SK-N-SH (cell line): ENCODE measurements at regions not wholly inside any gene's neighbourhood (a gene's known extent, or its start where the extent isn't known, plus 50 kb on each side); places are given as distances from the start of the nearest gene placed in this dataset.

Experiments used
- CTCF ChIA-PET: fragments of 300-600, 350-600 bp; formaldehyde crosslinking; extraction: SDS; loops from one replicate; lab custom pipeline; 2021; lab: Yijun Ruan, JAX
- POLR2A ChIA-PET: fragments of 350-600 bp; sonication (Branson Sonifier 250); formaldehyde crosslinking; extraction: SDS; loops from one replicate; lab custom pipeline; 2020; ENCODE audit warnings: antibody characterized with exemption, inconsistent platforms; lab: Yijun Ruan, JAX
- DNase-seq: peaks from one replicate; pipeline ENCODE4 v3.0.0; 2012
- H2AFZ ChIP-seq: fragments of 200-600 bp; sonication (generic); 2 replicates; pipeline ENCODE4 v1.8.1; 2016; ENCODE audit warnings: antibody characterized with exemption, mild to moderate bottlenecking, low read depth
- H3F3A ChIP-seq: fragments of 200-600 bp; sonication (generic); replicated peaks from 2 replicates; pipeline ENCODE3; 2016; ENCODE audit warnings: antibody characterized with exemption, mild to moderate bottlenecking; ENCODE audit not compliant: insufficient read depth
- H3K27ac ChIP-seq, 2 experiments: fragments of 200-500 bp in 1 of 2; fragments of 200-600 bp in 1 of 2; sonication (Bioruptor generic) in 1 of 2; sonication (generic), shearing (Covaris generic) in 1 of 2; 2 replicates each; pipeline versions ENCODE4 v1.5.1 to v1.6.1; 2014 to 2016; ENCODE audit warnings: low read depth in 2 of 2, inconsistent platforms in 1 of 2, low read length in 1 of 2, mild to moderate bottlenecking in 1 of 2, mixed read lengths in 1 of 2
- H3K27me3 ChIP-seq: fragments of 200-600 bp; sonication (generic), shearing (Covaris generic); 2 replicates; pipeline ENCODE4 v1.6.1; 2016; ENCODE audit warnings: mixed run types; ENCODE audit not compliant: insufficient read depth
- H3K36me3 ChIP-seq, 2 experiments: fragments of 200-500 bp in 1 of 2; fragments of 200-600 bp in 1 of 2; sonication (Bioruptor generic) in 1 of 2; sonication (generic) in 1 of 2; replicated peaks in 1 of 2; 2 replicates each; pipeline versions ENCODE3 to v1.5.1; 2014 to 2016; ENCODE audit warnings: low read length in 1 of 2, mild to moderate bottlenecking in 1 of 2; ENCODE audit not compliant: insufficient read depth in 2 of 2, control insufficient read depth in 1 of 2
- H3K4me1 ChIP-seq, 2 experiments: fragments of 200-500 bp in 1 of 2; fragments of 200-600 bp in 1 of 2; sonication (Bioruptor generic) in 1 of 2; sonication (generic), shearing (Covaris generic) in 1 of 2; 2 replicates each; pipeline versions ENCODE4 v1.5.1 to v1.6.1; 2014 to 2016; ENCODE audit warnings: low read depth in 1 of 2, low read length in 1 of 2, mixed run types in 1 of 2; ENCODE audit not compliant: insufficient read depth in 2 of 2, control insufficient read depth in 1 of 2
- H3K4me2 ChIP-seq: fragments of 200-600 bp; sonication (generic), shearing (Covaris generic); 2 replicates; pipeline ENCODE4 v1.6.1; 2017; ENCODE audit warnings: mixed run types
- H3K4me3 ChIP-seq, 2 experiments: fragments of 200-500 bp in 1 of 2; fragments of 200-600 bp in 1 of 2; sonication (Bioruptor generic) in 1 of 2; sonication (generic), shearing (Covaris generic) in 1 of 2; 2 replicates each; pipeline versions ENCODE4 v1.5.1 to v1.8.1; 2014 to 2016; ENCODE audit warnings: low read depth in 2 of 2, inconsistent platforms in 1 of 2, low read length in 1 of 2, mild to moderate bottlenecking in 1 of 2, mixed read lengths in 1 of 2, moderate library complexity in 1 of 2
- H3K79me2 ChIP-seq: fragments of 200-600 bp; sonication (generic); 2 replicates; pipeline ENCODE4 v1.8.1; 2017; ENCODE audit warnings: mild to moderate bottlenecking; ENCODE audit not compliant: insufficient read depth
- H3K9ac ChIP-seq: fragments of 200-600 bp; sonication (generic); 2 replicates; pipeline ENCODE4 v1.6.1; 2017; ENCODE audit warnings: mixed run types
- H3K9me2 ChIP-seq: fragments of 200-600 bp; sonication (generic); 2 replicates; pipeline ENCODE4 v1.6.1; 2017; ENCODE audit warnings: mixed run types
- H3K9me3 ChIP-seq: fragments of 200-600 bp; sonication (generic); 2 replicates; pipeline ENCODE4 v1.6.1; 2017; ENCODE audit warnings: mixed run types, mild to moderate bottlenecking, moderate library complexity
- H4K20me1 ChIP-seq: fragments of 200-600 bp; sonication (generic); 2 replicates; pipeline ENCODE4 v1.6.1; 2017; ENCODE audit warnings: mild to moderate bottlenecking, mixed run types; ENCODE audit not compliant: insufficient read depth
- CHD2 ChIP-seq: fragments of 150-350 bp; IDR thresholded peaks from 2 replicates; pipeline ENCODE4 v1.6.1; 2018; ENCODE audit warnings: low read length; ENCODE audit not compliant: partially characterized antibody
- EP300 ChIP-seq, 2 experiments: IDR thresholded peaks; 2 replicates each; pipeline versions ENCODE4 v1.4.0 to v1.6.1; 2012; ENCODE audit warnings: borderline replicate concordance in 1 of 2, low read depth in 1 of 2, low read length in 1 of 2
- FOXM1 ChIP-seq: IDR thresholded peaks from 2 replicates; pipeline ENCODE4 v1.4.0; 2012; ENCODE audit warnings: low read depth, mild to moderate bottlenecking
- GABPA ChIP-seq: IDR thresholded peaks from 2 replicates; pipeline ENCODE4 v1.4.0; 2012; ENCODE audit warnings: low read depth, mild to moderate bottlenecking
- GATA2 ChIP-seq: sonication (generic); formaldehyde crosslinking; IDR thresholded peaks from 2 replicates; pipeline ENCODE4 v1.5.0; 2020; ENCODE audit warnings: mild to moderate bottlenecking, missing genetic modification reagents
- JUND ChIP-seq: IDR thresholded peaks from 2 replicates; pipeline ENCODE4 v1.4.0; 2012
- MXI1 ChIP-seq: IDR thresholded peaks from 2 replicates; pipeline ENCODE4 v1.6.1; 2012; ENCODE audit warnings: mild to moderate bottlenecking, low read depth, low read length, improper control_type of control experiment
- RAD21 ChIP-seq: IDR thresholded peaks from 2 replicates; pipeline ENCODE4 v1.6.1; 2012; ENCODE audit warnings: mild to moderate bottlenecking, low read length
- RCOR1 ChIP-seq: fragments of 150-350 bp; IDR thresholded peaks from 2 replicates; pipeline ENCODE4 v1.6.1; 2017; ENCODE audit warnings: antibody characterized with exemption, low read length
- RFX5 ChIP-seq: IDR thresholded peaks from 2 replicates; pipeline ENCODE4 v1.6.1; 2012; ENCODE audit warnings: mild to moderate bottlenecking, improper control_type of control experiment, low read length
- RXRA ChIP-seq: IDR thresholded peaks from 2 replicates; pipeline ENCODE4 v1.4.0; 2012; ENCODE audit warnings: low read depth, mild to moderate bottlenecking, borderline replicate concordance
- SIN3A ChIP-seq: IDR thresholded peaks from 2 replicates; pipeline ENCODE4 v1.6.1; 2012; ENCODE audit warnings: low read depth, mild to moderate bottlenecking, low read length, moderate library complexity, borderline replicate concordance
- TAF1 ChIP-seq: IDR thresholded peaks from 2 replicates; pipeline ENCODE4 v1.6.1; 2012; ENCODE audit warnings: low read depth, mild to moderate bottlenecking, low read length, moderate library complexity, borderline replicate concordance
- TCF12 ChIP-seq: IDR thresholded peaks from 2 replicates; pipeline ENCODE4 v1.4.0; 2012
- TEAD4 ChIP-seq: IDR thresholded peaks from 2 replicates; pipeline ENCODE4 v1.4.0; 2012; ENCODE audit warnings: mild to moderate bottlenecking, borderline replicate concordance; ENCODE audit not compliant: insufficient read depth
- YY1 ChIP-seq: IDR thresholded peaks from 2 replicates; pipeline ENCODE4 v1.4.0; 2012; ENCODE audit warnings: low read depth, mild to moderate bottlenecking
- WGBS: methylation state at CpG from one replicate; pipeline ENCODE4 v1.1.6; 2017; ENCODE audit warnings: low lambda C conversion rate; 5-methylcytosine and 5-hydroxymethylcytosine counted together
- TF ChIP-seq, protein P1 (sequence below): IDR thresholded peaks from 2 replicates; pipeline ENCODE4 v1.4.0; 2012; ENCODE audit warnings: low read depth, borderline replicate concordance
- TF ChIP-seq, protein P2 (sequence below): fragments of 150-350 bp; IDR thresholded peaks from 2 replicates; pipeline ENCODE4 v1.6.1; 2017; ENCODE audit warnings: antibody characterized with exemption, low read length, low read depth, borderline replicate concordance
- TF ChIP-seq, protein P3 (sequence below): fragments of 200-600 bp; sonication (generic); IDR thresholded peaks from 2 replicates; pipeline ENCODE4 v1.6.1; 2017; ENCODE audit warnings: antibody characterized with exemption, mild to moderate bottlenecking, moderate library complexity

DNA sequence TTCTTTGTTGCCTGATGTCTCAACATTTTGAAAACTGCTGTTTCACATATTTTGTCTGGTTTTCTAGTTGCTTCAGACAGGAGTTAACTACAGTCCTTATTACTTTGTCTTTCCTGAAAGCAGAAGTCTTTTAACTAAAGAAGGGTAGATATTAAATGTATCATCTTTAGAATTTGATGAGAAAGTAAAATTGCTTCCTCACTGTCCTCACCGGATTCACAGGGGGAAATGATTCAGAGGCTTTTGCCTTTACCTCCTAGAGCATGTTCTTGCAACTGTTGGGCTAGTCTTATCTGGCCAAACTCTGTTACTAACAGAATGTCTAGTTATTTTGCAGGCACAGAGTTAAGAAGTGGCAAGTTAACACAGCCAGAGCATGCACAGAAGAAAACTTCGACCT lies 107.2 kb upstream of the VAV3 start:
- H3K79me2 ChIP-seq, result no peaks in the 10 kb centered on the region
- H3K27me3 ChIP-seq, result no peaks in the 10 kb centered on the region
- H3F3A ChIP-seq, result no peaks in the 10 kb centered on the region
- 29% methylated on average over 2 of the region's 2 CpGs for WGBS
- H3K27ac ChIP-seq, result no peak overlapping the region
- H3K4me3 ChIP-seq, result no peak overlapping the region
- no peaks in the 10 kb centered on the region for H3K9me2 ChIP-seq
- DNase-seq, result no peak
- H3K9me3 ChIP-seq, result no peaks in the 10 kb centered on the region
- ChIA-PET CTCF (interaction anchor here (0.5 kb wide), 1 partner anchor 269 kb away, joined by 4 read pairs; no protein-coding TSS in a partner anchor), POLR2A (no interaction called here)
- TF ChIP-seq, protein P1, sequence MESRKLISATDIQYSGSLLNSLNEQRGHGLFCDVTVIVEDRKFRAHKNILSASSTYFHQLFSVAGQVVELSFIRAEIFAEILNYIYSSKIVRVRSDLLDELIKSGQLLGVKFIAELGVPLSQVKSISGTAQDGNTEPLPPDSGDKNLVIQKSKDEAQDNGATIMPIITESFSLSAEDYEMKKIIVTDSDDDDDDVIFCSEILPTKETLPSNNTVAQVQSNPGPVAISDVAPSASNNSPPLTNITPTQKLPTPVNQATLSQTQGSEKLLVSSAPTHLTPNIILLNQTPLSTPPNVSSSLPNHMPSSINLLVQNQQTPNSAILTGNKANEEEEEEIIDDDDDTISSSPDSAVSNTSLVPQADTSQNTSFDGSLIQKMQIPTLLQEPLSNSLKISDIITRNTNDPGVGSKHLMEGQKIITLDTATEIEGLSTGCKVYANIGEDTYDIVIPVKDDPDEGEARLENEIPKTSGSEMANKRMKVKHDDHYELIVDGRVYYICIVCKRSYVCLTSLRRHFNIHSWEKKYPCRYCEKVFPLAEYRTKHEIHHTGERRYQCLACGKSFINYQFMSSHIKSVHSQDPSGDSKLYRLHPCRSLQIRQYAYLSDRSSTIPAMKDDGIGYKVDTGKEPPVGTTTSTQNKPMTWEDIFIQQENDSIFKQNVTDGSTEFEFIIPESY, result no peak
- TF ChIP-seq TEAD4, result no peak
- TF ChIP-seq JUND, result no peak
- TF ChIP-seq TCF12, result no peak
- no peak for TF ChIP-seq RCOR1
- TF ChIP-seq, protein P2, sequence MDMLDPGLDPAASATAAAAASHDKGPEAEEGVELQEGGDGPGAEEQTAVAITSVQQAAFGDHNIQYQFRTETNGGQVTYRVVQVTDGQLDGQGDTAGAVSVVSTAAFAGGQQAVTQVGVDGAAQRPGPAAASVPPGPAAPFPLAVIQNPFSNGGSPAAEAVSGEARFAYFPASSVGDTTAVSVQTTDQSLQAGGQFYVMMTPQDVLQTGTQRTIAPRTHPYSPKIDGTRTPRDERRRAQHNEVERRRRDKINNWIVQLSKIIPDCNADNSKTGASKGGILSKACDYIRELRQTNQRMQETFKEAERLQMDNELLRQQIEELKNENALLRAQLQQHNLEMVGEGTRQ, result no peak
- no peak for TF ChIP-seq GATA2
- TF ChIP-seq RFX5, result no peak
- TF ChIP-seq, protein P3, sequence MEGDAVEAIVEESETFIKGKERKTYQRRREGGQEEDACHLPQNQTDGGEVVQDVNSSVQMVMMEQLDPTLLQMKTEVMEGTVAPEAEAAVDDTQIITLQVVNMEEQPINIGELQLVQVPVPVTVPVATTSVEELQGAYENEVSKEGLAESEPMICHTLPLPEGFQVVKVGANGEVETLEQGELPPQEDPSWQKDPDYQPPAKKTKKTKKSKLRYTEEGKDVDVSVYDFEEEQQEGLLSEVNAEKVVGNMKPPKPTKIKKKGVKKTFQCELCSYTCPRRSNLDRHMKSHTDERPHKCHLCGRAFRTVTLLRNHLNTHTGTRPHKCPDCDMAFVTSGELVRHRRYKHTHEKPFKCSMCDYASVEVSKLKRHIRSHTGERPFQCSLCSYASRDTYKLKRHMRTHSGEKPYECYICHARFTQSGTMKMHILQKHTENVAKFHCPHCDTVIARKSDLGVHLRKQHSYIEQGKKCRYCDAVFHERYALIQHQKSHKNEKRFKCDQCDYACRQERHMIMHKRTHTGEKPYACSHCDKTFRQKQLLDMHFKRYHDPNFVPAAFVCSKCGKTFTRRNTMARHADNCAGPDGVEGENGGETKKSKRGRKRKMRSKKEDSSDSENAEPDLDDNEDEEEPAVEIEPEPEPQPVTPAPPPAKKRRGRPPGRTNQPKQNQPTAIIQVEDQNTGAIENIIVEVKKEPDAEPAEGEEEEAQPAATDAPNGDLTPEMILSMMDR, result no peak
- TF ChIP-seq MXI1, result no peak
- no peak for TF ChIP-seq FOXM1
- TF ChIP-seq SIN3A, result no peak
- no peak for TF ChIP-seq EP300 (IDR thresholded peaks at IDR 0.05; ENCODE audit: borderline replicate concordance in 1 of 2, low read depth in 1 of 2, low read length in 1 of 2)
- TF ChIP-seq GABPA, result no peak
- no peak for TF ChIP-seq TAF1
- TF ChIP-seq YY1, result no peak
- TF ChIP-seq CHD2, result no peak
- TF ChIP-seq RAD21, result no peak
- TF ChIP-seq RXRA, result no peak
- no peaks in the 10 kb centered on the region; a peak in 1 of 4 replicates for H3K4me1 ChIP-seq
- no peaks in the 10 kb centered on the region for H3K36me3 ChIP-seq
- H3K9ac ChIP-seq, result no peak overlapping the region
- no peaks in the 10 kb centered on the region for H4K20me1 ChIP-seq
- no peak overlapping the region for H2AFZ ChIP-seq
- no peak overlapping the region for H3K4me2 ChIP-seq
